ENCODE measurements at regions not wholly inside any gene's neighbourhood (a gene's known extent, or its start where the extent isn't known, plus 50 kb on each side); places are given as distances from the start of the nearest gene placed in this dataset.

- Histone ChIP-seq H3K9me3 (no peaks in the 10 kb centered on the region), H3K4me1 (no peaks in the 10 kb centered on the region), H3K27ac (no peak overlapping the region), H3K36me3 (no peaks in the 10 kb centered on the region), H3K4me3 (no peak overlapping the region), H3K27me3 (no peaks in the 10 kb centered on the region)
- no peak for DNase-seq
- in situ Hi-C loops (cut with MboI; ENCODE audit: low sequenced_read_pairs in 4 of 4) (no loop called here), intact Hi-C loops (cut with DNase I; ENCODE audit: low total_unique reads) (no loop called here)
- ATAC-seq: no peak
- TF ChIP-seq POLR2A (IDR thresholded peaks at IDR 0.05) (no peak), CTCF (IDR thresholded peaks at IDR 0.05 in 4 of 5, conservative IDR thresholded peaks at IDR 0.05 in 1 of 5) (no peak)
These were observed 333.6 kb upstream of the TRPC7 start for GRCh38 chr5:136698970-136699369.

GRCh38 chr5:136694258-136694657, 328.9 kb upstream of the TRPC7 start:
- no peaks in the 10 kb centered on the region for H3K27me3 ChIP-seq
- intact Hi-C loops (cut with DNase I; ENCODE audit: low total_unique reads) (no loop called here), in situ Hi-C loops (cut with MboI; ENCODE audit: low sequenced_read_pairs in 4 of 4) (no loop called here)
- TF ChIP-seq CTCF (IDR thresholded peaks at IDR 0.05 in 4 of 5, conservative IDR thresholded peaks at IDR 0.05 in 1 of 5) (no peak), POLR2A (IDR thresholded peaks at IDR 0.05) (no peak)
- no peaks in the 10 kb centered on the region for H3K36me3 ChIP-seq
- H3K4me1 ChIP-seq: no peaks in the 10 kb centered on the region
- ATAC-seq (no peak), DNase-seq (no peak)
- no peaks in the 10 kb centered on the region for H3K9me3 ChIP-seq
- no peak overlapping the region for H3K4me3 ChIP-seq
- H3K27ac ChIP-seq: no peak overlapping the region

DNA sequence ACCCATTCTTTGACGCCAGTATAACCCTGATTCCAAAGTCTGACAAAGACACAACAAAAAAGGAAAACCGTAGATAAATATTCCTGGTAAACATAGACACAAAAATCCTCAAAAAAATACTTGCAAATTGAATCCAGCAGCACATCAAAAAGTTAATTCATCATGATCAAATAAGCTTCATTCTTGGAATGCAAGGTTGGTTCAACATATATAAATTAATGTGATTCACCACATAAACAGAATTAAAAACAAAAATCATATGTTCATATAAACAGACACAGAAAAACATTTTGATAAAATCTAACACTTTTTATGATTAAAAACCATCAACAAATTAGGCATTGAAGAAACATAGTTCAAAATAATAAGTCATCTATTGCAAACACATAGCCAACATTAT, 324.2 kb upstream of the TRPC7 start:
- in situ Hi-C loops (cut with MboI; ENCODE audit: low sequenced_read_pairs in 4 of 4) (no loop called here), intact Hi-C loops (cut with DNase I; ENCODE audit: low total_unique reads) (no loop called here)
- no peak overlapping the region for H3K27ac ChIP-seq
- TF ChIP-seq POLR2A (IDR thresholded peaks at IDR 0.05) (no peak), CTCF (IDR thresholded peaks at IDR 0.05 in 4 of 5, conservative IDR thresholded peaks at IDR 0.05 in 1 of 5) (no peak)
- H3K9me3 ChIP-seq: no peaks in the 10 kb centered on the region
- no peak overlapping the region for H3K4me3 ChIP-seq
- no peaks in the 10 kb centered on the region for H3K27me3 ChIP-seq
- H3K4me1 ChIP-seq: no peaks in the 10 kb centered on the region
- no peaks in the 10 kb centered on the region for H3K36me3 ChIP-seq
- no peak for DNase-seq
- no peak for ATAC-seq

DNA sequence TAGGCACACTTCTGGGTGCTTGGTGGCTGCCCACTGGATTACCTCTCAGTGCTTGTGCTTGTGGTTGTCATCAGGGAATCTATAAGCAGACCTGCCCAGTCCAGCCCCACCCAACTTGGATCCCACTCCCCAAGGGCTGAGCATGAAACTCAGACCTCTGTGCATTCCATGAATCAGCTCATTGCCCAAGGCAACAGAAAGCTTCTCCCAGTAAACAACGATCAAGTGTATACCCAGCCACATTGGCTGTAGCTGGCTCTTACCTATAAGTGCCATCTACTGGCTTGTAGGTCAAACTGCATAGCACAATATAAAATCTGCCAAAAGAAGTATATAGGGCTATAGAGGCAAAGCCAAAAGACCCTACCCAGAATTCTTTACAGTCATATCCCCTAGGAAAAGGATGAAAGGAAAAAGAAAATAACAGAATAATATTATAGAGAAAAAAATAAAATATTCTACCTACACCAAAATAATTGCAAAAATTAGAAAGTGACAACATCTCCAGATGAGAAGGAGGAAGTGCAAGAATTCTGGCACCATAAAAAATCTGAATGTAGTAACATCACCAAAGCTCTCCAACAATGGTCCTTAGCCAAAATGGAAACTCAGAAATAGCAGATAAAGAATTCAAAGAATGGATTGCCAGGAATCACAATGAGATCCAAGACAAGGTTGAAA, 321.0 kb upstream of the TRPC7 start:
- Histone ChIP-seq H3K4me1 (no peaks in the 10 kb centered on the region), H3K36me3 (no peaks in the 10 kb centered on the region), H3K27ac (no peak overlapping the region), H3K9me3 (no peaks in the 10 kb centered on the region), H3K27me3 (no peaks in the 10 kb centered on the region), H3K4me3 (no peak overlapping the region)
- peak in 1 of 5 experiments; percentile 18 for TF ChIP-seq CTCF (IDR thresholded peaks at IDR 0.05 in 4 of 5, conservative IDR thresholded peaks at IDR 0.05 in 1 of 5)
- TF ChIP-seq POLR2A (IDR thresholded peaks at IDR 0.05): no peak
- no peak for ATAC-seq
- in situ Hi-C loops (cut with MboI; ENCODE audit: low sequenced_read_pairs in 4 of 4) (no loop called here), intact Hi-C loops (cut with DNase I; ENCODE audit: low total_unique reads) (no loop called here)
- no peak for DNase-seq

DNA sequence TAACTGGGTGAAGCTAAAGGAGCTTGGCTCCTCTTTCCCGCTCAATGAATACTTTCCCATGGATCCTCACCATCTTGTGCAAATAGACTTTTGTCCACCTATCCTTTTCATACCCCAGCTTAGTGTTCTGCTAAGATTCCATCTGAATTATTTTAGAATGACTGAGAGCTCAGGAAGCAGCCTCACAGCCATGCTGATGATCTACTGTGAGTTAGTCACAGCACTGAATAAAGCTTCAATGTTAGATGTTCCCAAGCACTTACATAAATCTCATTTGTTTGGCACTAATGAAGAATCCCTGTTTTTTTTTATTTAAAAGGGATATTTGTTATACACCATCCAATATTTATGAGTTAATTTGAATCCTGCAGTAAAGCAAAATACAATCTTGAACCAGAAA, 317.6 kb upstream of the TRPC7 start:
- Histone ChIP-seq H3K4me1 (no peaks in the 10 kb centered on the region), H3K36me3 (no peaks in the 10 kb centered on the region), H3K27ac (no peak overlapping the region), H3K9me3 (no peaks in the 10 kb centered on the region), H3K27me3 (no peaks in the 10 kb centered on the region), H3K4me3 (no peak overlapping the region)
- TF ChIP-seq POLR2A (IDR thresholded peaks at IDR 0.05): no peak
- in situ Hi-C loops (cut with MboI; ENCODE audit: low sequenced_read_pairs in 4 of 4): no loop called here
- no peak for DNase-seq
- intact Hi-C loops (cut with DNase I; ENCODE audit: low total_unique reads): no loop called here
- no peak for ATAC-seq
